ENCODE measurements at regions not wholly inside any gene's neighbourhood (a gene's known extent, or its start where the extent isn't known, plus 50 kb on each side); places are given as distances from the start of the nearest gene placed in this dataset.

GRCh38 chr1:195606483-195606882, 1001.8 kb downstream of the KCNT2 start:
- intact Hi-C loops (cut with DNase I), result no loop called here
- DNase-seq (ENCODE audit: low spot score), result no peak

GRCh38 chr1:195604287-195604686, 1004.0 kb downstream of the KCNT2 start:
- DNase-seq (ENCODE audit: low spot score), result no peak
- intact Hi-C loops (cut with DNase I), result no loop called here

- no peak for DNase-seq (ENCODE audit: low spot score)
- intact Hi-C loops (cut with DNase I), result no loop called here
Measured at GRCh38 chr1:195597891-195598290, 1010.3 kb downstream of the KCNT2 start.

GRCh38 chr1:195594773-195595172, 1013.5 kb downstream of the KCNT2 start:
- DNase-seq (ENCODE audit: low spot score), result no peak
- intact Hi-C loops (cut with DNase I), result no loop called here

GRCh38 chr1:195594322-195594721, 1013.9 kb downstream of the KCNT2 start:
- intact Hi-C loops (cut with DNase I), result no loop called here
- DNase-seq (ENCODE audit: low spot score), result no peak

- intact Hi-C loops (cut with DNase I), result no loop called here
- no peak for DNase-seq (ENCODE audit: low spot score)
Measured at GRCh38 chr1:195591917-195592672, 1016.1 kb downstream of the KCNT2 start.

- DNase-seq (ENCODE audit: low spot score), result no peak
- intact Hi-C loops (cut with DNase I), result no loop called here
Measured at GRCh38 chr1:195590649-195591048, 1017.6 kb downstream of the KCNT2 start.

GRCh38 chr1:195584870-195585624, 1023.2 kb downstream of the KCNT2 start:
- DNase-seq (ENCODE audit: low spot score), result no peak
- intact Hi-C loops (cut with DNase I), result no loop called here

GRCh38 chr1:195580988-195581387, 1027.3 kb downstream of the KCNT2 start:
- no peak for DNase-seq (ENCODE audit: low spot score)
- intact Hi-C loops (cut with DNase I), result no loop called here

- intact Hi-C loops (cut with DNase I), result no loop called here
- DNase-seq (ENCODE audit: low spot score), result no peak
Measured at GRCh38 chr1:195577748-195578147, 1030.5 kb downstream of the KCNT2 start.

- intact Hi-C loops (cut with DNase I), result no loop called here
- no peak for DNase-seq (ENCODE audit: low spot score)
Measured at GRCh38 chr1:195576641-195577040, 1031.6 kb downstream of the KCNT2 start.

- intact Hi-C loops (cut with DNase I), result no loop called here
Measured at GRCh38 chr1:195574511-195574910, 1033.7 kb downstream of the KCNT2 start.

GRCh38 chr1:195569934-195570333, 1038.3 kb downstream of the KCNT2 start:
- no peak for DNase-seq (ENCODE audit: low spot score)
- intact Hi-C loops (cut with DNase I), result no loop called here

More at GRCh38 chr1:195574511-195574910, 1033.7 kb downstream of the KCNT2 start:
- no peak for DNase-seq (ENCODE audit: low spot score)

GRCh38 chr1:195568389-195568788, 1039.9 kb downstream of the KCNT2 start:
- intact Hi-C loops (cut with DNase I), result no loop called here
- DNase-seq (ENCODE audit: low spot score), result no peak

- no peak for DNase-seq (ENCODE audit: low spot score)
- intact Hi-C loops (cut with DNase I), result no loop called here
Measured at GRCh38 chr1:195562074-195562473, 1046.2 kb downstream of the KCNT2 start.

- DNase-seq (ENCODE audit: low spot score), result no peak
- intact Hi-C loops (cut with DNase I), result no loop called here
Measured at GRCh38 chr1:195550071-195550862, 1058.0 kb downstream of the KCNT2 start.

- no peak for DNase-seq (ENCODE audit: low spot score)
- intact Hi-C loops (cut with DNase I), result no loop called here
Measured at GRCh38 chr1:195530961-195531360, 1077.3 kb downstream of the KCNT2 start.

GRCh38 chr1:195529881-195530280, 1078.4 kb downstream of the KCNT2 start:
- intact Hi-C loops (cut with DNase I), result loop anchor here (2.0 kb wide), 1 partner anchor 45 kb away; no protein-coding TSS in a partner anchor
- no peak for DNase-seq (ENCODE audit: low spot score)

- no peak for DNase-seq (ENCODE audit: low spot score)
Measured at GRCh38 chr1:195520757-195521156, 1087.5 kb downstream of the KCNT2 start.

GRCh38 chr1:195516036-195516435, 1092.2 kb downstream of the KCNT2 start:
- intact Hi-C loops (cut with DNase I), result no loop called here
- DNase-seq (ENCODE audit: low spot score), result no peak

More at GRCh38 chr1:195520757-195521156, 1087.5 kb downstream of the KCNT2 start:
- intact Hi-C loops (cut with DNase I), result no loop called here
